Neuron (in vitro differentiated cells): ENCODE measurements at regions not wholly inside any gene's neighbourhood (a gene's known extent, or its start where the extent isn't known, plus 50 kb on each side); places are given as distances from the start of the nearest gene placed in this dataset.

ENCODE experiments used
- H2AFZ ChIP-seq: one replicate; pipeline ENCODE4 v1.6.1; 2013; ENCODE audit warnings: low read depth, mild to moderate bottlenecking, inconsistent platforms, low read length, moderate library complexity
- H3K27me3 ChIP-seq: one replicate; pipeline ENCODE4 v1.6.1; 2013; ENCODE audit warnings: low read length; ENCODE audit not compliant: insufficient read depth
- H3K36me3 ChIP-seq: one replicate; pipeline ENCODE4 v1.6.1; 2013; ENCODE audit warnings: low read length; ENCODE audit not compliant: insufficient read depth
- H3K4me1 ChIP-seq: one replicate; pipeline ENCODE4 v1.6.1; 2013; ENCODE audit warnings: low read length; ENCODE audit not compliant: insufficient read depth
- H3K4me3 ChIP-seq: 2 replicates; pipeline ENCODE4 v1.5.1; 2013; ENCODE audit warnings: mild to moderate bottlenecking, low read length, moderate library complexity
- H3K9me3 ChIP-seq: one replicate; pipeline ENCODE4 v1.6.1; 2013; ENCODE audit warnings: low read length

DNA sequence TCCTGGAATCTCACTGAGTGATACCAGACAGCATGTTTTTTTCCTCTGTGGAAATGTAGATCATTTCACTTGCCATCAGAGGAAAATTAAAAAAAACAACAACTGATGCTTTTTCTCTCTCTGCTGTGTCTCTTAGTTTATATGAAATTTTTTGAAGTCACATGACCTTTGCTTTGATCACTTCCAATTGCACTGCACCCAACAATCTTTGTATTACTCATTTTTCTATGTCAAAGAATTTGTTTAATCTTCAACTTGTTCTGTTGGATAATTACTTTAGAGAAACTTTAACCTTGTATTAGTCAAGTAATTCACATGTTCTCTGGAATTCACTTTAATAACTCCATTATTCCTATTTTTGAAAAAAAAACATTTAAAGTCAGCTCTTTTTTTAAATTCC, 1452.7 kb upstream of the CDH8 start:
- H3K27me3 ChIP-seq, result no peaks in the 10 kb centered on the region
- peaks cover 11% of the 10 kb centered on the region for H3K4me1 ChIP-seq
- H3K36me3 ChIP-seq, result no peaks in the 10 kb centered on the region
- no peak overlapping the region for H3K4me3 ChIP-seq
- no peak overlapping the region for H2AFZ ChIP-seq
- no peaks in the 10 kb centered on the region for H3K9me3 ChIP-seq

DNA sequence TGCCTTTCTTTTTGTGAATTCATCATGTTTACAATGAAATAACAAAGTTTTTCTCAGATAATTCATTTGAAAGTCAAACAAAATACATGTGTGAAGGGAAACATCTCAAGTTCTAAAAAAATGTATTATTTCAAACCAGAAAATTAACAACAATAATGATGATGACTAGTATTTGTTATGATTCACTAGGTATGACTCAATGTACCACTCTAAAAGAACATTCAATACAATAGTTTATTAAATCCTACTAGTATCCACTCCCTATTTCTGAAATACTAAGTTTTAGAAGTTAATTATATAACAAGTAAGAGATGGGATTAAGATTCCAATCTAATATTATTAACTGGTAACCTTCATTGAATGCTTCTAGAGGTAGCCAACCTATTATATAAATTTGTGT, 1444.8 kb upstream of the CDH8 start:
- Histone ChIP-seq H2AFZ (no peak overlapping the region), H3K9me3 (no peaks in the 10 kb centered on the region), H3K36me3 (no peaks in the 10 kb centered on the region), H3K27me3 (no peaks in the 10 kb centered on the region), H3K4me1 (peaks cover 3% of the 10 kb centered on the region), H3K4me3 (no peak overlapping the region)

DNA sequence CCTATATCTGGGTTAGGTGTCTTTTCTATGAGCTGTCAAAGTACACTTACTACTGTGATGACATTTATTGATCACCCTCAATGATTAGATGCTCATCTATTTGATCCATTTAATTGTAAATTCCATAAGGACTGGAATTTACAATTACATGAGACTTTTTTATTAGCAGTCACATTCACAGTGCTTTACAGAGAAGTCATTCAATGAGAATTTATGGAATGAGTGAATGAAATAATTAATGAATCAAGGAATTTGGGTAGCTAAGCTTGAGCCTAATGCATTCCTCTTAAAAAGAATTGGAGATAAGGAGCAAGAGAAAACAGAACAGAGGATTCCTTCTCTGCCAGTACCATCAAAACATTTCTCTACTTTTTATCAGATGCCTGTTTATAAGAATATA, 1437.5 kb upstream of the CDH8 start:
- no peak overlapping the region for H3K4me3 ChIP-seq
- H3K36me3 ChIP-seq, result no peaks in the 10 kb centered on the region
- H3K9me3 ChIP-seq, result no peaks in the 10 kb centered on the region
- H2AFZ ChIP-seq, result no peak overlapping the region
- no peaks in the 10 kb centered on the region for H3K27me3 ChIP-seq
- no peaks in the 10 kb centered on the region for H3K4me1 ChIP-seq

DNA sequence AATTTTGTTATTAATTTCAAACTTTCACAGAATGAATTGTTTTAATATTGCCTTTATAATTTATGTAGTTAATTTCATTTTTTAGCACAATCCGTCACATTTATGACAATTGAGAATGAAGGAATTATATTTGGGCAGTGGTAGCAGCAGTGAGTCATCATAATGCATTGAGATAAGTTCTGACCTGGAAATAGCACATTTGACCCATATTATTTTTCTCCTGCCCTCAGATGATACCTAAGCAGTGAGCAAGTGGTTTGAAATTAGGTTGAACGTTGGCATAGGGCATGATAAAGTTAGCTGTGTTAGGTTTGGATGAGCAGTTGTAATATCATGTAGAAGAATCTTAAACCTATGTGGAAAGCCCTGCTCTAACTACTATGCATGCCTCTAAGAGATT, 1431.3 kb upstream of the CDH8 start:
- H2AFZ ChIP-seq, result no peak overlapping the region
- peaks cover 8% of the 10 kb centered on the region for H3K4me1 ChIP-seq
- H3K36me3 ChIP-seq, result no peaks in the 10 kb centered on the region
- H3K4me3 ChIP-seq, result no peak overlapping the region
- H3K9me3 ChIP-seq, result peaks cover 1% of the 10 kb centered on the region
- H3K27me3 ChIP-seq, result no peaks in the 10 kb centered on the region

DNA sequence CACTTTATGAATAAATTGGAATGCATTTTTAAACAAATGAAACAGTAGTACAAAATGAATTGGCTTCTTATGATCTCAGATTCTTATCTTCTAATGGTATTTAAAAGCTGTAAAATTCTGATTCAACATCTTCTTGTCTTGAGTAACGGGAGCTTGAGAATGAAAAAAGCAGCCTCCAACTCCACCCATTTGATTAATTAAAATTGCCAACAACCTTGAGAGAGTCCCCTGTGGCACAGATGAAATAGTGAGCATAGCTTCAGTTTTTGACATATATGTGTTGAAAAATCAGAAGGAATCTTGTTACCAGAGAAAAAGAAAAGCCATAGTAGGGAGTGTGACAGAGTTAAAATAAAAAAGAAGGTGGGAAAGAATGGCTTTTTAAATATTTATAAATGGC, 1426.1 kb upstream of the CDH8 start:
- Histone ChIP-seq H3K9me3 (peaks cover 1% of the 10 kb centered on the region), H3K27me3 (no peaks in the 10 kb centered on the region), H3K4me1 (peaks cover 8% of the 10 kb centered on the region), H3K36me3 (no peaks in the 10 kb centered on the region), H3K4me3 (no peak overlapping the region), H2AFZ (no peak overlapping the region)

DNA sequence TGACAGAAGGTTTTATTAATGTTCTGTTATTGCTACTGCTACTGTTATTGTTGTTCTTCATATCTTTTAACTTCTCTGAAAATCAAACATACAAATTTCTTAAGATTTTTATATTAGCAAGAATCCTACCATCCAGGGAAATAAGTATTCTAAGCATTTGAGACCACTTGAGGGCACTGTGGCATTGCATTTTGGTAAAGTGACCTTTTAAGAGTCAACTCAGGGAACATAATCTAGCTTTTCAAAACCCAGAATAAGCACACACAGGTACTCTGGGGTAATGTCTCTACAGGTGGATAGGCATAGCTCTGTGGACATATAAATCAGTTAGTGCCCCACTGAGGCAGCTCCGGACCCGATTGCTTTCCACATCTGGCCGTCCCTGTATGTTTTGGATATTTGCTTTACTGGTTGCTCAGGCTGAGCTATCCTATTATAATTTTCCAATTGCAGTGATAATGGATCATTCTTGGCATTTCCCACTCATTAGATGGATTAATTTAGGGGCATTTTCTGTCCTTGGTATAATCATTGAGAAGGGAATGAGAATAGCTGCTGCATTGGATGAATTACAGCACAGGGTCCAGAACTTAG, 1425.1 kb upstream of the CDH8 start:
- H3K4me3 ChIP-seq, result no peak overlapping the region
- H3K36me3 ChIP-seq, result no peaks in the 10 kb centered on the region
- H3K4me1 ChIP-seq, result peaks cover 6% of the 10 kb centered on the region
- H3K27me3 ChIP-seq, result no peaks in the 10 kb centered on the region
- H2AFZ ChIP-seq, result no peak overlapping the region
- peaks cover under 1% of the 10 kb centered on the region for H3K9me3 ChIP-seq

DNA sequence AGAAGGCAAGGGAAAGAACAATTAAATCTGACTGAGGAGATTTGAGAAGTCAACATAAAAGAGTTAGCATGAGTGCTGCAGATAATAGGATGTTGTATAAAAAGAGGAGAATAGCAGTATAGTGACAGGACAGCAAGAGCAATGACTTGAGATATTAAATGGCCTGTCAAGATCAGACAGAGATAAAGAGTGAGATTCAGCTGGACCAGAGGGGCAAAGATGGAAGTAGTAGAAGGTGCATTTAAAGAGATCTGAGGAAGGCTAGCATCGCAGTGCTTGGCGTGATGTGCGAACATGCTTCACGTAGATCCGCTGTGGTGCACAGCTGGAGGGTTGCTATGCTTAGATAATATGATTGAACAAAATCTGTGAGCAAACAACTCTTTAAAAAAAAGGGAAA, 1422.6 kb upstream of the CDH8 start:
- Histone ChIP-seq H2AFZ (no peak overlapping the region), H3K9me3 (no peaks in the 10 kb centered on the region), H3K4me3 (no peak overlapping the region), H3K36me3 (no peaks in the 10 kb centered on the region), H3K4me1 (no peaks in the 10 kb centered on the region), H3K27me3 (no peaks in the 10 kb centered on the region)

DNA sequence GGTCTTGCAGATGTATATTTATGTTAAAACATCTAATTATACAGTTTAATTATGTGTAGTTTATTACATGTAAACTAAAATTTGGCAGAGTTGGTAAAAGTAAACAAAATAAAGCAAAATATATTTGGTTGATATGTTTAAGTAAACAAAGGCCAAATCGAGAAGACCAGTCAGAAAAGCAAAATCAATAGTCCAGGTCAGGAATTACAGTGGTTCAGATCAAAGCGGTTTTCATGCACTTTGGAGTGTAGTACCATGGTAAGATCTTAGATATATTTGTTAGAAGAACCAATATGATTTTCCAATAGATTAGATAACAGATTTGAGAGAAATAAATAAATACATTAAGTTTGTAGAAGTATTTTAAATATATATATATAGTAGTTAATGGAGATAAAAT, 1421.6 kb upstream of the CDH8 start:
- Histone ChIP-seq H3K4me3 (no peak overlapping the region), H2AFZ (no peak overlapping the region), H3K36me3 (no peaks in the 10 kb centered on the region), H3K4me1 (no peaks in the 10 kb centered on the region), H3K27me3 (no peaks in the 10 kb centered on the region), H3K9me3 (no peaks in the 10 kb centered on the region)

DNA sequence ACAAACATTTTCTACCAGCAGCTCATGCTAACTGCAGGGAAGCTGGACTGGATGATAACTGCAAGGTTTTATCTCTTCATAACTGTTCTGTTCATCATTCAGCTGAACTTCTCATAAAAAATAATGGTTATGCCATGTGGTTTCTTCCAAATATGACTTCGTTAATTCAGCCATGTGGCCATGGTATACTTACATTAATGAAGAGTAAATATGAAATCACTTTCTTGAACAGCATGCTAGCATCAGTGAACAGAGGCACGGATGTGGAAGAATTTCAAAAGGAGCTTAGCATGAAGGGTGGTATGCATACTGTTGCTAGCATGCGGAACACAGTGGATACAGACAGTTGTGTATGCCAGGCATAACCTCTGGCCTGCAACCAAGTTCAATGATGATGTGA, 1417.0 kb upstream of the CDH8 start:
- no peaks in the 10 kb centered on the region for H3K27me3 ChIP-seq
- no peaks in the 10 kb centered on the region for H3K36me3 ChIP-seq
- no peak overlapping the region for H3K4me3 ChIP-seq
- H2AFZ ChIP-seq, result no peak overlapping the region
- no peaks in the 10 kb centered on the region for H3K9me3 ChIP-seq
- no peaks in the 10 kb centered on the region for H3K4me1 ChIP-seq

DNA sequence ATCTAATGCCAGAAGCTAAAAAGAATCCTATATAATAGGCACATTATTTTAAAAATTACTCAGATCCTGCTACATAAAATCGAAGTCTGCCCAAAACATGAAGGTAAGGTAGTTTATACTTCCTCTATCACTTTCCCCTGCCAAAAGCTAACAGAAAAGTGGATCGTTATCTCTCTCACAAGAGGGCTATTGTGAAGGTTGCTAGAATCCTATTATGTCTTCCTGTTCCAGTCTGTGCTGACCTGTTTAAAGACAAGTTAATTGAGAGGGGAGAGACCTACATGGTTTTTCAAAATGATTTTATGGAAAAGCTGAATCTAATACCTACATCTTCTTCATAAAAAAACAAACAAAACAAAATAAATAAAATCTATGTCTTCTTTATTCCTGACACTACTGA, 1410.9 kb upstream of the CDH8 start:
- no peaks in the 10 kb centered on the region for H3K27me3 ChIP-seq
- H3K4me1 ChIP-seq, result peaks cover 6% of the 10 kb centered on the region
- H3K9me3 ChIP-seq, result no peaks in the 10 kb centered on the region
- no peak overlapping the region for H2AFZ ChIP-seq
- H3K36me3 ChIP-seq, result no peaks in the 10 kb centered on the region
- H3K4me3 ChIP-seq, result no peak overlapping the region

DNA sequence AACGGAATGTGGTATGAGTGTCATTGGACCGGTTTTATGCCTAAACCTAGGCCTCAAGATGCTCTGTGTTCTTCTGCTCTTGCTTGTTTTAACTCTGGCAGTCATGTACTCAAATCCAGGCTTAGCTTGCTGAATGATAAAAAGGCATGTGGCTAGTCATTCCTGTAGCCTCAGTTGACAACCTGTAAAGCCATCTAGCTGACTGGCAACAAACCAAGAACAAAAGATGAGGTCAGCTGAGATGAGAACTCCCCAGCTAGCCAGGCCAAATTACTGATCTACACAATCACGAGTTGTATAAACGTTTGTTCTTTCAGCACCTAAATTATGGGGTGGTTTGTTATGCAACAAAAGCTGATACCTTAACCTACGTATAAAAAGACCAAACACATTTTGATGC, 1406.0 kb upstream of the CDH8 start:
- H3K9me3 ChIP-seq, result no peaks in the 10 kb centered on the region
- no peaks in the 10 kb centered on the region for H3K27me3 ChIP-seq
- H3K36me3 ChIP-seq, result no peaks in the 10 kb centered on the region
- no peak overlapping the region for H3K4me3 ChIP-seq
- H2AFZ ChIP-seq, result no peak overlapping the region
- H3K4me1 ChIP-seq, result peaks cover 3% of the 10 kb centered on the region

DNA sequence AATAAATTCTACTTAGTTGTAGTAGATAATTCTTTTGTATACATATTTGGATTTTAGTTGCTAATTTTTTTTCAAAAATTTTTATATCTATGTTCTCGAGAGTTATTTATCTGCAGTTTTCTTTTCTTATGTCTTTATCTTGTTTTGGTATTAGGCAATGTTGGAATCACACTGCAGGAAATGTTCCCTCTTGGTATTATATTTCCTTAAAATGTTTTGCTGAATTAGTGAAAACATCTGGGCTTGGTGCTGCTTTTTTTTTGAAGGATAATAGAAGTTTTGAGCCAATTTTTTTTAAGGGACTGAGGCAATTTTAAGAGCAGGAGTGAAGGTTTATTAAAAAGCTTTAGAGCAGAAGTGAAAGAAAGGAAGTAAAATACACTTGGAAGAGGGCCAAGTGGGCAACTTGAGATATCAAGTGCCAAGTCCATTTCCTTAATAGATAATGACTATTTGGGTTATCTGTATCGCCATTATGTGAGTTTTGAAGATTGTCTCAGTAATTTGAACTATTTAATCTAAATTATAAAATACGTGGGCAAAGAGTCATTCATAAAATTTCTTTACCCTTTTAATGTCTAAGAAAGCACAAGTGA, 1390.1 kb upstream of the CDH8 start:
- no peaks in the 10 kb centered on the region for H3K36me3 ChIP-seq
- no peaks in the 10 kb centered on the region for H3K27me3 ChIP-seq
- H2AFZ ChIP-seq, result no peak overlapping the region
- no peaks in the 10 kb centered on the region for H3K9me3 ChIP-seq
- no peaks in the 10 kb centered on the region for H3K4me1 ChIP-seq
- H3K4me3 ChIP-seq, result no peak overlapping the region

DNA sequence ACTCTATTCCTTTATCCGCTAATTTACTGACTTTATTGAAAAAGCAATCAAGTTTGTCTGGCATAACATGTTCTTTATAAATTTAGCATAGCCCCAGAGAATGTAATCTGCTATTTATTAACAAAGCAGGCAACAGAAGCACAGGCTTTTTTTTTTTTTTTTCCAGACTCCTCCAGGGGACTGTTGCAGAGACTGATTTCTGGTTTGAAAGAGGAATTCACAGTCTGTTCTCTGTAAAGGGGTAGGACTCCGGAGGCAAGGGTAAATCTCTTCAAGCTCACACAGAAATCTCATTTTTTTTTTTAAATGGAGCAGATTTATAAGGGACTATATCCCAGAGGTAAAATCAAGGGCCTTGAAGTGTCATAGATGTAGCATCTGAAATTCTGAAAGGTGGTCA, 1386.5 kb upstream of the CDH8 start:
- H3K9me3 ChIP-seq, result no peaks in the 10 kb centered on the region
- no peaks in the 10 kb centered on the region for H3K36me3 ChIP-seq
- no peak overlapping the region for H3K4me3 ChIP-seq
- no peak overlapping the region for H2AFZ ChIP-seq
- no peaks in the 10 kb centered on the region for H3K27me3 ChIP-seq
- no peaks in the 10 kb centered on the region for H3K4me1 ChIP-seq

DNA sequence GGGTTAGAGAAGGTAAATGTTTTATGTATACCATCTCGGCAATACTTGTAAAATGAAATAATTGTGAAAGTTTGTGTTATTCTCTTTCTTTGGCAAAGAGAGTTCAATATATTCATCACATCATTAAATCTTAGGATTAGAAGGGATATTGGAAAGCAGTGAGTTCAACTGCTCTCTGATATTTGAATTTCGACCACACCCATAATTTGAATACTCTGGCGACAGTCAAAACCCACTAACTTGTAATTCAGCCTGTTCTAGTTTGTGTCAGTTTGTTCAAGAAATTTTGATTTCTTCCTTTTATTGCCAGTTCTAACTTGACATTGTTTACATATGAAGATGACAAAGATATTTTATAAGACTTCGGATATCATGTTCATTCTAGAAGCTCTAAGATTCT, 1380.5 kb upstream of the CDH8 start:
- Histone ChIP-seq H3K4me3 (no peak overlapping the region), H3K27me3 (no peaks in the 10 kb centered on the region), H3K36me3 (no peaks in the 10 kb centered on the region), H3K9me3 (no peaks in the 10 kb centered on the region), H3K4me1 (peaks cover 17% of the 10 kb centered on the region), H2AFZ (no peak overlapping the region)
